NT2/D1 (cell line): ENCODE measurements at regions not wholly inside any gene's neighbourhood (a gene's known extent, or its start where the extent isn't known, plus 50 kb on each side); places are given as distances from the start of the nearest gene placed in this dataset.

Source experiments
- YY1 ChIP-seq: IDR thresholded peaks from 2 replicates; pipeline ENCODE4 v1.6.1; 2011; ENCODE audit not compliant: insufficient read length, insufficient read depth
- ZNF274 ChIP-seq: IDR thresholded peaks from 2 replicates; pipeline ENCODE4 v1.6.1; 2011; ENCODE audit warnings: mild to moderate bottlenecking, low read depth, low read length

GRCh38 chr2:103230796-103231195 lies 469.0 kb downstream of the TMEM182 start:
- TF ChIP-seq YY1, result no peak
- no peak for TF ChIP-seq ZNF274
